ENCODE measurements at regions not wholly inside any gene's neighbourhood (a gene's known extent, or its start where the extent isn't known, plus 50 kb on each side); places are given as distances from the start of the nearest gene placed in this dataset.
"Not testable (repeated sequence)": the region's sequence is repeated elsewhere in the genome, so short reads cannot be mapped to it uniquely, and the experiment has no call there.

DNA sequence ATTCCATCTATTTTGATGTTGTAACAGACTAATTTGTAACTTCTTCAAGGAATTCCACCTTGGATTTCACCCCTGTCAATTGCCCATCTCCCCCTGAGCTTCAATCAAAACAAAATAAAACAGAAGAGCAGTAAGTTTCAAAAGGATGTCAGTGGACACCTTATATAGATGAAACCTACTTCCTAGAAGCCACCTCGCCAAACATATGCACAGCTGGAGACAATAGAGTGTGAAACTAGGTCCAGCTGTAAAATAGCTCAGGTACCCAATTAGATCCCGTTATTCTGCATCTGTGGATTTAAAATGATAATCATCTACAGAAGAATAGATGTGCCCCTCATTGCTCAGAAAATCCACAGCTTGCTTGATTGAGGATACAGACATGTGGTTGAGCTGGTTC lies 598.6 kb downstream of the SH2D4B start:
- DNase-seq = no peak

DNA sequence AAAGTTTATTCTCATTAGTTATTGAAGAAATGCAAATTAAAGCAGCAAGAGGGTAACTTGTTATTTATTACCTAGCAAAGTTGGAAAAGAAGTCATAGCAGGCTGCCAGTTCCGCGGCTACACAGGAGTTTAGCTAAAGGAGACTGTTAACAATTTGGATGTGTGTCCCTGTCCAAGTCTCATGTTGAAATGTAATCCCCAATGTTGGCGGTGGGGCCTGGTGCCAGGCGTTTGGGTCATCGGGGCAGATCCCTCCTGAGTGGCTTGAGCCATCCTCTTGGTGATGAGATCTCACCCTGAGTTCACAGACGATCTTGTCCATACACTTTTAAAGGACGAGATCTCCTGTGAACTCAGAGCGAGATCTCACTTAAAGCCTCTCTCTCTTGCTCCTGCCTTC lies 608.3 kb downstream of the SH2D4B start:
- no peak for DNase-seq

DNA sequence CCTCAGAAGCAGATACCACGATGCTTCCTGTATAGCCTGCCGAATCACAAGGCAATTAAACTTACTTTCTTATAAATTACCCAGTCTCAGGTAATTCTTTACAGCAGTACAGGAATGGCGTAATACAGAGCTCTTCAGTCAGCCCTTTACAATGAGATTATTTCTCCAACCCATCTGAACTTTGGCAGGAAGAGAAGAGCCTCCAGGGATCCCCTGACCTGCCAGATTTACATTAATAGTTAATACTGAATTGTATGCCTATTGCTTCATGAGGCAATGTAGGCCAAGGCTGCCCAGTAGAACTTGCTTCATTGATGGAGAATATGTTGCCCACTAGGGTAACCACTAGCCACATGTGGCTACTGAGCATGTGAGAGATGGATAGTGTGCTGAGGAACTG lies 608.7 kb downstream of the SH2D4B start:
- no peak for DNase-seq

DNA sequence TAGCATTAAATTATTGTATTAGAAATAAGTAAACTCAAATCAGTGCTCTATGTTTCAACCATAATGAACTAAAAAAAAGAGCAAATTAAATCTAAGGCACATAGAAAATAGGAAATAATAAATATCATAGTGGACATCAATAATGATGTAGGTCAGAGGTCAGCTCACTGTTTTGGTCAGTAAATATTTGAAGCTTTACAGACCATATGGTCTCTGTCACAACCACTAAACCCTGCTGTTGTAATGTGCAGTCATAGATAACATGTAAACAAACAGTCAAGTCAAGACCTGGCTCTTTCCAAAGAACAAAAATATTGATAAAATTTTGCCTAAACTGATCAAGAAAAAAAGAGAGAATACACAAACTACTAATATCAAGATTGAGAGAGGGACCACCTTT lies 615.0 kb downstream of the SH2D4B start:
- no peak for DNase-seq

DNA sequence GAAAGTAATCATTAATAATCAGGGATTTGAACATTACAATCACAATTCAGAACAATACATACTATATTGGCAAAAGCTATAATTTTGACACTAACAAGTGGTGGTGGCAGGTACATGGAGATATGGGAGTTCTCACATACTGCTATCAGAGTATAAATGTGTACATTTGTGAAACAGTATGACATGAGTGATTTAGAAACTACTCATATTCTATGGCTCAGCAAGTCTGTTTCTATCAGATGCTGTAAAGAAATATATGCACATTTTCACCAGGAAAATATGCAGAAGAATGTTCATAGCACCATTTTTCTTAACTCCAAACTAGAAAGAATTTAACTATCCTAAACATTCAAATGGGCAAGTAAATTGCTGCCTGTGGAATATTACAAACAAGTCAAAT lies 620.0 kb downstream of the SH2D4B start:
- DNase-seq = no peak

DNA sequence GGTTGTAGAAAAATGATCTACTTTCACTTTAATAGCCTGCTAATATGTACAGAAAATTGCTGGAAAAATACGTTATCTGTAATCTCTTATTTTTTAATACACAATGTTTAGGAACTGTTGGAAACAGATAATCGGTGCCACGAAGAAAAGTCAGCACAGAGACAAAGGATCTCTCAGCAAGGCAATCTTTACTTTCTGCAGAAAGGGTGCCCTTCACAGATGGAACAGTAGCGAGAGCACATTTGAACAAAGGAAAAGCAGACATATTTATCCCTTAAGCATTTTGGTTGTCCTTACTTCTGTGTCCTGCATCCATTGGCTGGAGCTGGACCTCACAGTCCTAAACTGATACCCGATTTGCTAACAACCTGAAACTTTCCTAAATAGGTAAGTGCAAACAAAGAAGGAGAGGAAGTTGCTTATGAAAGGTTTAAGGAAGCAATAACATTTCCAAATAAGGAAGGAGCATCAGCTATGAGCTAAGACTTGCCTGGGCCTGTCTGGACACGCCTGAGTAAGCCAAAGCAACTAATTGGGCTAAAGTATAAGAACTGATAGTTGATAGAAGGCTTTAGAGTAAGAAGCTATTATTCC lies 640.0 kb downstream of the SH2D4B start:
- DNase-seq = no peak

DNA sequence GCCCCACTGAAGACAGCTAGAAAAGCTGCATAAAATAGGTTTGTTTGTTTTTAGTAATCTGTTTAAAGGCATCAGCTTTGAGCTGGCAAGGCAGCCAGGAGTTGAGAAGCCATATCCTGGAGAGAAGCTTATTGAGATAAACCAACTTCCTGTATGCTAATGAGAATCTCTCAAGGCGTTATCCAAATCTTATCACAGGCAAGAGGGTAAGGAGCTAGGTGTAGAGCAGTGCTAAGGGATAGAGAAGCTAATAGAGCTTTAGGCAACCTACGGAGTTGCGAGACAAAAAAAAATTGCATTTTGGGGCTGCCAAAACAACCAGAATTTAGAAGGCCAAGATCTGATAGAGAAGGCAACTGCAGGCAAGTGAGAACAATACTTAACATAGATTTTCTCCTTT lies 641.6 kb downstream of the SH2D4B start:
- DNase-seq = no peak

DNA sequence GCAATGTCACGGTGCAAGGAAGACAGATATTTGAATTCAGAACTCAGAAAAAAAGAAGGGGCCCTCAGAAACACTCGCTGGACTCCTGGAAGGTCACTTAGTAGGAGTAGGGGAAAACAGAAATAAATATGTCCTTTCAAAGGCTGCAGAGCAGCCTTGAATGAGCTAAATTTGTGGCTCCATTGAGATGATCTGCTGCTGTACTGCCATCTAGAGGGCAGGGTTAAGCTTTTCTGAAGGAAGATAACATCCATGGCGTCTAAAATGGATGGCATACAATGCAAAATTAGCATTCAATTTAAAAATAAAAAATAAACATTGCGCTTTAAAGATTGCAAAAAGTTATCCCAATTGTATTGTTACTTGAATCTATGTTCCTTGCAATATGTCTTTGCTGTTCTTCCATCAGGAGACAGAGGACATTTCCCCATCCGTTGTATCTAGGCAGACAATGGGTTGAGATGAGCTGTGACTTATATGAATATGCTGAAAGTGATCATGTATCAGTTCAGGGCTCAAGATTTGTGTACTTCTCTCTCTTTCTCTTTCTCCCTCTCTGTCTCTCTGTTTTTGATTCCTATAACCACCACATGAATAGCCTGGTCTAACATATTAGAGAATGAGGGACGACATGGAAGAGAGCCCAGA lies 642.2 kb downstream of the SH2D4B start:
- no peak for DNase-seq

DNA sequence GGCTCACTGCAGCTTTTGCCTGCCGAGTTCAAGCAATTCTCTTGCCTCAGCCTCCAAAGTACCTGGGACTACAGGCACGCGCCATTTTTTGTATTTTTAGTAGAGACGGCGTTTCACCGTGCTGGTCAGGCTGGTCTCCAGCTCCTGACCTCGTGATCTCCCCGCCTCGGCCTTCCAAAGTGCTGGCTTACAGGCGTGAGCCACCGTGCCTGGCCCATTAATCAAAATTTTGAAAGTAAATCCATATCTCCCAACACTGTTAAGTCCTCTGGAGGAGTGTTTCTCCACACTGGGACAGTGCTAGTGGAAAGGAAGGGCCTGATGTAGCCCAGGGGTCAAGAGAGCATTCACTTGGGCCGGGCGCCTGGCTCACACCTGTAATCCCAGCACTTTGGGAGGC lies 644.6 kb downstream of the SH2D4B start:
- DNase-seq = no peak

DNA sequence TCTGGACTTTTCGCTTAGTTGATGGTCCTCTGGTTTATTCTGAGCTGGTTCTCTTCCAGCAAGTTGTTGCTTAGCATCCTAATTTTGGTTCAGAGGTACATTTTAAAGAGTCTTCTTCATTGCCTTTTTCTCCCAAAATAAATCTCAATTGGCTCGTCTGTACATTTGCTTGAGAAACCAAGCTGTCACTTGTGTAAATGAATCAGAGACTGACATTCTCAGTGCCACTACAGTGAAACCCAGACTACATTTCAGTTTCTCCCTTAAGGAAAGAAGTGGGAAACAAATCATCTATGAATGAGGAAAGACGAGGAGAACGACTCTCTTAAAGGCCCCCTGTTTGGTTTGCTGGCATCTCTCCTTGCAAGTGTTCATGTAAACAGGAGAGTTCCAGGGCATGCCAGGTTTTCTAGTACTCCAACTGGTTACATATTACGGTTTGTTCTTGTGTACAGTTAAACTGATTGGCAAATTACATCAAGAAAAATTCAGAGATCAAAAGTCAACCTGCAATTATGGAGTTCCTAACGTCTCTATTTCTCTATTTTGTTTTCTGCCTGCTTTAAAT lies 654.6 kb downstream of the SH2D4B start:
- DNase-seq = no peak

DNA sequence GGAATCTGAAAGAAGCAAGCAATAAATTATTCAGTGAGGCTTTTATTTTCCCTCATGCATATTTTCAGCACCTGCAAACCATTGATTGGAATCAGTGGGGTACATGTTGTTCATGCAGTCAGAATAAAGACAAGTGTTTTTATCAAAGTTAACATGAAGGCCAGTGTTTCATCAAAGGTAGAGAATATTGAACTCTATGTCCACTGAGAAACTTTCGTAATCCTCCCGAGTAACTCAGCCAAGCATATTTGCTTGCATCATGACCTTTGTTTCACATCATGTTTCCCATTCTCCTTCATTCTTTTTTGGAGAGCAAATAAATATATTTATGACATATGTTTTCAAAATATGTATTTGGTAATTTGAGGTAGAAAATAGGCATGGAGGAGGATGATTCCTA lies 663.1 kb downstream of the SH2D4B start:
- DNase-seq = no peak

DNA sequence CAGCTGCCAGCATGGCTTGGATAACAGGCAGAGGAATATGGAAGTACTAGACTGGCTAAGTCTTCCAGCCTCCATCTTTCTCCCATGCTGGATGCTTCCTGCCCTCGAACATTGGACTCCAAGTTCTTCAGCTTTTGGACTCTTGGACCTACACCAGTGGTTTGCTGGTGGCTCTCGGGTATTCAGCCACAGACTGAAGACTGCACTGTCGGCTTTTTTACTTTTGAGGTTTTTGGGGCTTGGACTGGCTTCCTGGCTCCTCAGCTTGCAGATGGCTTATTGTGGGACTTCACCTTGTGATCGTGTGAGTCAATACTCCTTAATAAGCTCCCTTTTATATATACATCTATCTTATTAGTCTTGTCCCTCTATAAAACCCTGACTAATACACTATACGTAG lies 667.6 kb upstream of the NRG3 start:
- DNase-seq = not testable (repeated sequence)

DNA sequence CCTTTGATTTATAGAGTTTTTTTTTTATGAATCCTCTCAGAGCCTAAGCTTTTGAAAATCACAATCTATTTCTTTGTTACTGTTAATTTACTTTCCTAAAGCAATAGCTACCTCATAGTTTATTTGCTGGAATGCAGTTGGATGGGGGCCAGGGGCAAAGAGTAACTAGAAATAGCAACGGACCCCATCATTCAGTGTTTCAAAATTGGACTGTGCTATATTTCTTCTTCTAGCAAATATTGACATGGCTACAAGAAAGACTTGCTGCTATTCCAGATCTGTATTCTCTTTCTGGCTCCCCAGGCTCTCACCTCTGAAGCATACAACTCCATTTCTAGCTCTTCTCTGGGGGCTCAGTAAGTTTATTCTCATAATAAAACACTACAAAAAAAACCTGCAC lies 661.6 kb upstream of the NRG3 start:
- DNase-seq = no peak

DNA sequence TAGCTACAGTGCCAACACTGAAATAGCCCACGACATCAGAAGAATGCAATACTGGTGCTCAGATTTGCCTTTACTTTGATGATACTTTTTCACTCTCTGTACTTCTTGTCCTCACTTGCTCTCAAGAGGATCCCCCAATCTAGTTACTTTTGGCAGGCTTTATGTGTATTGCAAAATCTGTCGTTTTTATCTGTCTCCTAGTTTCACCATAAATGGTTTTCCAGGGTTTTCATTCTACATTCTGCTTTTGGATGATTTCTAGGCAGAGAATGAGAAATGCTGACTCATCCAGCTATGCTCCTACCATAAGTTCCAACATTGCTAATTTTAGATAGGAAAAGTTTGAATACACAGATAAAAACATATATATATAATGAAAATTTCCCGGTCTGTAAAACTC lies 659.5 kb upstream of the NRG3 start:
- DNase-seq = no peak

DNA sequence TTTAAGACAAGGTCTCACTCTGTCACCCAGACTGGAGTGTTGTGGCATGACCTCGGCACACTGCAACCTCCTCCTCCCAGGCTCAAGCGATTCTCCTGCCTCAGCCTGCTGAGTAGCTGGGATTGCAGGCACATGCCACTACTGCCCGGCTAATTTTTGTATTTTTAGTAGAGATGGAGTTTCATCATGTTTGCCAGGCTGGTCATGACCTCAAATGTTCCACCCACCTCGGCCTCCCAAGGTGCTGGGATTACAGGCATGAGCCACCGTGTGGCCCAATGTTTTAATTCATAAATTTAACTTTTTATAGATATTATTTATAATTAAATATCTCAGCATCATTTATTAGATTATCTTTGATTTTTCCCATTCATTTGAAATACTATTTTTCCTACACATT lies 658.0 kb upstream of the NRG3 start:
- DNase-seq = no peak

DNA sequence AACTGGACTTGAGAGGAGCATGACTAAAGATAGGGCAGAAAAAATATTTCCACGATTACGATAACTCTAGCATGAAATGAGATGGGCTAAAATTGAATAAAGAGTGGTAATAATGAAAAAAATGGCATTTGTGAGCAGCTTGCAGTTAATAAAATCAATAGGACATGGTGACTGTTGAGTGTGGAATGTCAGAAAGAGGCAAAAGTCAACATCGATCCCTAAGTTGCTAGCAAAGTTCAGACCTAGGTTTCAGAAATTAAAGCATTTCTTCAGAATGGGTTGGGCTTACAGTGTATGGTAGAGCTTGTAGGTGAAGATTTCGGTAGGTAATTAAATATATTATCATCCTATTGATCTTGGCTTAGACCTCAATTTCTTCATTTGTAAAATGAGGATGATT lies 656.7 kb upstream of the NRG3 start:
- DNase-seq = no peak

DNA sequence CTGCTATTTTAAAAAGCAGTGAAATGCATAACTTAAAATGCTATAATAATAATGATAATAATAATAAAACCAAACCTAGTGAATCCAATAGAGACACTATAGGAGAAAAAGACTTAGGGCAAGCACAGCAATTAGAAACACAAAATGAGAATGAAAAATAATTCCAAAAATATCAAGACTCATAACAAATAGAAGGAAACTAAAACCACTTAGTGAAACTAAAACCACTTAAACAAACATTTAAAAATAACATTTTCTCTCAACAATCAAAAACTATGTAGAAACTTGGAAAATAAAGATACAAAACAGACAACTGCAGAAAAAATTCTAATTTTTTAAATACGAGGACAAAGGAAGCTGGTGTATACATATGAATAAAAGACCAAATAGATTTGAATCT lies 655.2 kb upstream of the NRG3 start:
- DNase-seq = no peak

DNA sequence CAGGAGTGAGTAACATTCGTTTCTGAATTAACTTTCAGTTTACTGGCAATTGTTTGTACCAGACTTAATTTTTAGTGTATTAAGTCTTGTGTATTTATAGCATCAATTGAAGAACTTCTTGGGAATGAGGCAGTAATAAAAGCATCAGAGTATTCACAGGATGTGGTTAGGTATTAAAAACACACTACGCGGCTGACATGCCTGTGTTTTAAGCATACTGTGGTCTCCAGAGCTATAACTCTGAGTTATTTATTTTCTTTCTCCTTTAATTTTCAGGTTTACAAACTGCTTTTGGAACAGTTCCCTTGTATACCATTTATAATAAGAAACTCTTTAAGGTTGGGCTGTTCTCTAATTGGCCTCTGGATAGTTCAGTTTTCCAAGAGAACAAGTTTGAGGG lies 626.1 kb upstream of the NRG3 start:
- no peak for DNase-seq

DNA sequence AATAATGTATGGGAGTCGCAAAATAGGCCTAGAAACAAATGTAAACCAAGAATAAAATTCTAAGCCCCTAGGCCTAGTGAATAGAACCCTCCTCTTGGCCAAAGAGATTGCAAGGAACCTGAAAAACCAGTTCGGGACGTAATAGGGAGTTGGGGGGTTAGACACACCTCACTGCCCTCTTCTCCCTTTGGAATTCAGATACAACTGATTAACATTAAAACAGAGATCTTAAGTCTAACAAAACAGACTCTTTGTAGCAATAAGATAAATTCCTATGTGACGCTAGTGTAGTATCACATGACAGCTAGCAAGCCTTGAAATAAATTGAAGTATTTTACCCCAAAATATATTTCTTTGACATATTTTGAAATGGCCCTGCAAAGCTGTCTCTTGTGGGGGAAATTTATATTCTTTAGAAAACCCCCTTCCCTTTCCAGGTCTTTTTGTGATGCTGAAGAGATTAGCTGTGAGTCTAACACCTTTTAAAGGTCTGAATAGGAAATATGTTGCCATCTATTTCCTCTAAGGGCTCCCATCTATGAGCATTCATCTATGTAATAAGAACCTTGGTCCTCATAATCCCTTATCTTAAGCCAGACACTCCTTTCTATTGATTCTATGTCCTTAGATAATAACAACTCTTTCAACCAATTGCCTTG lies 623.4 kb upstream of the NRG3 start:
- no peak for DNase-seq

DNA sequence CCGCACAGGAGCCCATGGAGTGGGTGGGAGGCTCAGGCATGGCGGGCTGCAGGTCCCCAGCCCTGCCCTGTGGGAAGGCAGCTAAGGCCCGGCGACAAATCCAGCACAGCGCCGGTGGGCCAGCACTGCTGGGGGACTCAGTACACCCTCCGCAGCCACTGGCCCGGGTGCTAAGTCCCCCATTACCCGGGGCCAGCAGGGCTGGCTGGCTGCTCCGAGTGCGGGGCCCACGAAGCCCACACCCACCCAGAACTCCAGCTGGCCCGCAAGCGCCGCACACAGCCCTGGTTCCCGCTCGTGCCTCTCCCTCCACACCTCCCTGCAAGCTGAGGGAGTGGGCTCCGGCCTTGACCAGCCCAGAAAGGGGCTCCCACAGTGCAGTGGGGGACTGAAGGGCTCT lies 610.0 kb upstream of the NRG3 start:
- DNase-seq = not testable (repeated sequence)

DNA sequence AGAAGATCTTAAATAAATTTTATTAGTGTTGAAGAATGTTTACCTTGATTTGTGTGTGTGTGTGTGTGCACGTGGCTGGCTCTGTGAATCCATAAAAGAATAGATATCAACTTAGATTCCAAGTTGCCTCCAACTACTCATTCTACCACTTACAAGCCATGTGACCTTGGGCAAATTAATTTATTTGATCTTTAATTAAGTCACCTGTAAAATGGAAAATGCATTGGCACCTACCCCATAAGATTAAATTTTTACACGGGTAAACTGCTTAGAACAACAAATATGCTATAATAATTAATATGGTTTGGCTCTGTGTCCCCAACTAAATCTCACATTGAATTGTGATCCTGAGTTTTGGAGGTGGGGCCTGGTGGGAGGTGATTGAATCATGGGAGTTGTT lies 604.9 kb upstream of the NRG3 start:
- no peak for DNase-seq

DNA sequence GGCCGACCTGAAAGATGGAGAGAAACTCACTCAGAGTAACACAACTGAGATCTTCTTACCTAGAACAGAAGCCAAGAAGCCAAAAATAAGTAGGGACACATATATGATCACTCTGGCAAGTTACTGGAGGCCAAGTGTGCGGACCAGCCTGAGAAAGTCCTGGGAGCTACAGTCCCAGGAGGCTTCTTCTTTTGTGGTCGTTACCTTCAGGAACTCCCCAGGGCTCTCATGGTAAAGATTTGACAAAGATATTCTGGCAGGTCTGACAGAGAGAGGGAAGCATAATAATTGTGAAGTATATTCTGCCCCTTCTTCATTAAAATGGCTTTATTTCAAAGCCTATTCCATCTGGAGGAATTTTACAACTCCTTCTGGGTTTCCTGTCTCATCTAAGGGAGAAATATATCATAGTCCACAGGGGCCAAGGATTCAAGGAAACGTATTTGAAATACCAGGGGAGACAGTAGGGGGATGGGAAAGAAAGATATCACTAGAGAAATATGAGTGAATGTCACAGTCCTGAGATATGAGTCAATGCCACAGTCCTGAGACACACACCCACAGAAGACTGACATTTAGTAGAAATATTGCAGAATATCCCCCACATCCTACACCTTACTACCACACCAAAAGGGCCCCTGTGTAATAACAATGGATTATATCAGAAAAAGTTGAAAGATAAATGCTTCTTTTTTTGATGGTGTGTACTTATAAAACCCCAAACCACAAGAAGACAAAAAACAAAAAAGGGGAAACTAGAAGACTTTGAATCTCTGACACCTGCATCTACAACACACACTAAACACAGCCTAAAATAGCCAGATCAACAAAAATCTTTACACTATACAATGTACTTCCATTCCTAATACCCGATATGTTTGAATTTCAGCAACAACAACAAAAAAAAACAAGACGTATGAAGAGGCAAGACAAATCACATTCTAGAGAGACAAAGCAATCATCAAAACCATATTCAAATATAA lies 594.2 kb upstream of the NRG3 start:
- no peak for DNase-seq

DNA sequence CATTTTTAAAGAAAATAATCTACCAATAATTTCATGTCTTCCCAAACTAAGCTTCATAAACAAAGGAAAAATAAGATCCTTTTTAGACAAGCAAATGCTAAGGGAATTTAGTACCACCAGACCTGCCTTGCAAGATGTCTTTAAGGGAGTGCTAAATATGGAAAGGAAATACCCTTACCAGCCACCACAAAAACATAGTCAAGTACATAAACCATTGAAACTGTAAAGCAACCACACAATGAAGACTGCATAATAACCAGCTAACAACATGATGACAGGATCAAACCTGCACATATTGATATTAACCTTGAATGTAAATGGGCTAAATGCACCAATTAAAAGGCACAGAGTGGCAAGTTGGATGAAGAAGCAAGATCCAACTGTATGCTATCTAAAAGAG lies 586.5 kb upstream of the NRG3 start:
- no peak for DNase-seq
